Heart right ventricle (tissue), 16 donors: ENCODE measurements at regions not wholly inside any gene's neighbourhood (a gene's known extent, or its start where the extent isn't known, plus 50 kb on each side); places are given as distances from the start of the nearest gene placed in this dataset.

Experiments used
- ATAC-seq, 8 donors: fragments of 200-7000 bp; cut with Tn5 transposase; one replicate each; pipeline ENCODE4 v1.9.1; 2020; ENCODE audit warnings: mild to moderate bottlenecking in 8 of 8, moderate library complexity in 8 of 8, moderate number of reproducible peaks in 1 of 8
- DNase-seq, 2 donors: peaks; one replicate each; pipeline ENCODE4 v3.0.0-alpha.2; 2020
- H3K27ac ChIP-seq, 10 donors: fragments of 200-600 bp; sonication (generic) in 2 of 10; one replicate each; pipeline versions ENCODE4 v1.5.0 to v1.8.0; 2020 to 2022; ENCODE audit warnings: mild to moderate bottlenecking in 3 of 10
- H3K27me3 ChIP-seq, 7 donors: fragments of 200-600 bp; one replicate each; pipeline ENCODE4 v1.8.0; 2021 to 2022; ENCODE audit warnings: mild to moderate bottlenecking in 2 of 7
- H3K36me3 ChIP-seq, 9 donors: fragments of 200-600 bp; sonication (generic) in 1 of 9; one replicate each; pipeline versions ENCODE4 v1.5.0 to v1.8.0; 2020 to 2022; ENCODE audit warnings: mild to moderate bottlenecking in 2 of 9
- H3K4me1 ChIP-seq, 9 donors: fragments of 200-600 bp; sonication (generic) in 1 of 9; one replicate each; pipeline versions ENCODE4 v1.5.0 to v1.8.0; 2020 to 2022; ENCODE audit warnings: mild to moderate bottlenecking in 4 of 9
- H3K4me3 ChIP-seq, 10 donors: fragments of 200-600 bp; sonication (generic) in 2 of 10; one replicate each; pipeline versions ENCODE4 v1.5.0 to v1.8.0; 2020 to 2022; ENCODE audit warnings: mild to moderate bottlenecking in 7 of 10, moderate library complexity in 2 of 10
- H3K9me3 ChIP-seq, 11 donors: fragments of 200-600 bp in 10 of 11; sonication (generic) in 2 of 11; one replicate each; pipeline versions ENCODE4 v1.5.0 to v1.8.0; 2013 to 2022; ENCODE audit warnings: mild to moderate bottlenecking in 2 of 11, control low read depth in 1 of 11, moderate library complexity in 1 of 11
- CTCF ChIP-seq, 9 donors: fragments of 200-600 bp; sonication (generic) in 2 of 9; IDR thresholded peaks; one replicate each; pipeline versions ENCODE4 v1.5.0 to v1.8.0; 2021 to 2022; ENCODE audit warnings: antibody characterized with exemption in 9 of 9, mild to moderate bottlenecking in 5 of 9, moderate library complexity in 1 of 9
- WGBS, 2 donors: extraction: QIAGEN DNeasy Blood & Tissue Kit; methylation state at CpG; one replicate each; pipeline ENCODE4 v1.1.7; 2013; ENCODE audit warnings: inconsistent platforms in 1 of 2; 5-methylcytosine and 5-hydroxymethylcytosine counted together
- intact Hi-C, 10 donors: fragments of 100-400 bp; cut with DNase I; formaldehyde crosslinking; loops; one replicate each; pipeline versions ENCODE4 v1.11.1 to v1.14.2; 2022
- donor health status: Arrhythmogenic right ventricular cardiomyopathy.
- donor health status: ischemic (EF 13 %, LVEDD 7.1; RV severe dilation, severe dysfunction).
- donor health status: healthy with polysubstance abuse.
- donor health status: DM: no; HTN: yes; CAD: no.
- donor health status: DM: no; HTN: no; CAD: no.
- donor health status: ischemic (EF 25% LVEDD 6.9; RV normal size, moderate dysfunction).
- donor health status: ischemic (EF 25% LVEDD 5.7; RV mildly dilated, moderate dysfunction).
- donor health status: healthy.
- donor health status: DM: yes; HTN: yes; CAD: no.
- donor health status: Ischemic cardiomyopathy.
- donor health status: ischemic (EF 35%, LVEDD 5.7; RV mildly dilated, moderate dysfunction).
- donor health status: nonischemic (EF 11% LVEDD 7.7; RV severe dilation, severe dysfunction).
- donor health status: DM: yes; HTN: yes; CAD: no.
- donor health status: PGD.
- donor health status: ischemic (EF 29% LVEDD 5.4; RV normal size, mild dysfunction).
- donor health status: nonischemic (EF 23%, LVEDD 6.1; RV moderate dilation, normal function).

- intact Hi-C loops, result no loop called here
- DNase-seq (no peak), ATAC-seq (no peak)
- TF ChIP-seq CTCF (IDR thresholded peaks at IDR 0.05), result no peak
- WGBS, 2 donors, result 89 to 93% methylated on average over 1 of the region's 1 CpG
- H3K27ac ChIP-seq, result no peak overlapping the region
- H3K36me3 ChIP-seq, result no peaks in the 10 kb centered on the region
- no peak overlapping the region for H3K4me3 ChIP-seq
- H3K4me1 ChIP-seq, result no peaks in the 10 kb centered on the region
- peaks cover 0 to 12% (median 0%) of the 10 kb centered on the region in 11 donors for H3K9me3 ChIP-seq
- H3K27me3 ChIP-seq, result no peaks in the 10 kb centered on the region
Observed at GRCh38 chr7:115273139-115273772, 351.4 kb downstream of the MDFIC start.

- no peak for ATAC-seq
- WGBS, 2 donors, result 80 to 85% methylated on average over 4 of the region's 4 CpGs
- Histone ChIP-seq H3K9me3 (peaks cover 0 to 6% (median 0%) of the 10 kb centered on the region in 11 donors), H3K36me3 (no peaks in the 10 kb centered on the region), H3K4me3 (no peak overlapping the region), H3K4me1 (no peaks in the 10 kb centered on the region), H3K27ac (no peak overlapping the region), H3K27me3 (no peaks in the 10 kb centered on the region)
- intact Hi-C loops, result no loop called here
- DNase-seq, result no peak
- no peak for TF ChIP-seq CTCF (IDR thresholded peaks at IDR 0.05)
Observed at GRCh38 chr7:115271332-115272235, 349.7 kb downstream of the MDFIC start.

GRCh38 chr7:115269486-115269885, 347.6 kb downstream of the MDFIC start:
- intact Hi-C loops, result no loop called here
- 38 to 74% methylated on average over 1 of the region's 1 CpG for WGBS, 2 donors
- no peaks in the 10 kb centered on the region for H3K36me3 ChIP-seq
- no peak for ATAC-seq
- no peak for DNase-seq
- no peak overlapping the region for H3K27ac ChIP-seq
- no peaks in the 10 kb centered on the region for H3K9me3 ChIP-seq
- no peak for TF ChIP-seq CTCF (IDR thresholded peaks at IDR 0.05)
- H3K27me3 ChIP-seq, result no peaks in the 10 kb centered on the region
- H3K4me3 ChIP-seq, result no peak overlapping the region
- H3K4me1 ChIP-seq, result no peaks in the 10 kb centered on the region

- TF ChIP-seq CTCF (IDR thresholded peaks at IDR 0.05), result no peak
- no peak overlapping the region for H3K4me3 ChIP-seq
- intact Hi-C loops, result no loop called here
- ATAC-seq (no peak), DNase-seq (no peak)
- H3K36me3 ChIP-seq, result no peaks in the 10 kb centered on the region
- H3K27ac ChIP-seq, result no peak overlapping the region
- H3K27me3 ChIP-seq, result no peaks in the 10 kb centered on the region
- no peaks in the 10 kb centered on the region for H3K9me3 ChIP-seq
- no peaks in the 10 kb centered on the region for H3K4me1 ChIP-seq
Observed at GRCh38 chr7:115267503-115267902, 345.6 kb downstream of the MDFIC start.
